GM12878 (cell line): ENCODE measurements at regions not wholly inside any gene's neighbourhood (a gene's known extent, or its start where the extent isn't known, plus 50 kb on each side); places are given as distances from the start of the nearest gene placed in this dataset.

Source experiments
- GABPA ChIP-seq: IDR thresholded peaks from 2 replicates; pipeline ENCODE4 v1.6.1; 2014; ENCODE audit warnings: antibody characterized with exemption, low read depth, mild to moderate bottlenecking, inconsistent platforms
- MXI1 ChIP-seq: fragments of 150-350 bp; IDR thresholded peaks from 2 replicates; pipeline ENCODE4 v1.6.1; 2011; ENCODE audit warnings: low read depth, mild to moderate bottlenecking, inconsistent platforms, low read length, improper control_type of control experiment
- NBN ChIP-seq: fragments of 450-650 bp; IDR thresholded peaks from 2 replicates; pipeline ENCODE4 v1.6.1; 2016
- NR2C2 ChIP-seq: IDR thresholded peaks from 2 replicates; pipeline ENCODE4 v1.6.1; 2011; ENCODE audit warnings: borderline replicate concordance, low read depth; ENCODE audit not compliant: control insufficient read depth, insufficient read length
- RFX5 ChIP-seq: IDR thresholded peaks from 2 replicates; pipeline ENCODE4 v1.6.1; 2011; ENCODE audit warnings: low read depth, low read length, improper control_type of control experiment
- SP1 ChIP-seq: IDR thresholded peaks from one replicate; pipeline ENCODE4 v1.6.1; 2011; ENCODE audit warnings: low read depth, low read length
- TF ChIP-seq, protein P1 (sequence below), 3 experiments: IDR thresholded peaks in 2 of 3; conservative IDR thresholded peaks in 1 of 3; 2 replicates each; pipeline ENCODE4 v1.5.1; 2011; ENCODE audit warnings: low read depth in 3 of 3, low read length in 3 of 3, mild to moderate bottlenecking in 3 of 3, control low read depth in 2 of 3, moderate library complexity in 2 of 3, inconsistent platforms in 1 of 3, mixed read lengths in 1 of 3; ENCODE audit not compliant: control insufficient read depth in 2 of 3, insufficient read depth in 1 of 3; ENCODE audit errors: extremely low read depth in 1 of 3
- TF ChIP-seq, protein P2 (sequence below): IDR thresholded peaks from 2 replicates; pipeline ENCODE4 v1.6.1; 2011; ENCODE audit warnings: borderline replicate concordance, low read depth, mild to moderate bottlenecking, moderate library complexity, low read length; ENCODE audit not compliant: insufficient read depth, poor library complexity, severe bottlenecking

DNA sequence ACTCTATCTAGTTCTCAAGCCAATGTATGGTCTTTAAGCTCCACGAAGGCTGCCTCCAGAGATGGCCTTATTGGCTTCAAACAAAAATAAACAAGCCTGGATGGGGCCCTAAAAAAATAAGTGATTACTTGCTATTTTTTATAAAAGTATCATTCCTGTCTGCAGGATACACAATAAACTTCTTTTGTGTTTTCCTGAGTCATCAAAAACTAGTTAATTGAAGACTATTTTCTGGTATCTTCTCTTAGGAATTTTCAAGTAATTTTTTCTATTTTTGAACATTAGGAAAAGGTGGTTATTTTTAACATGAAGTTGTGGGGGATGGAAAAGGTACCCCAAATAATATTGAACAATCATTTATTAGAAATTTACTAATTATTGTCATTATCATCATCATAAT, 213.1 kb upstream of the DYNLRB2 start:
- TF ChIP-seq, protein P1, sequence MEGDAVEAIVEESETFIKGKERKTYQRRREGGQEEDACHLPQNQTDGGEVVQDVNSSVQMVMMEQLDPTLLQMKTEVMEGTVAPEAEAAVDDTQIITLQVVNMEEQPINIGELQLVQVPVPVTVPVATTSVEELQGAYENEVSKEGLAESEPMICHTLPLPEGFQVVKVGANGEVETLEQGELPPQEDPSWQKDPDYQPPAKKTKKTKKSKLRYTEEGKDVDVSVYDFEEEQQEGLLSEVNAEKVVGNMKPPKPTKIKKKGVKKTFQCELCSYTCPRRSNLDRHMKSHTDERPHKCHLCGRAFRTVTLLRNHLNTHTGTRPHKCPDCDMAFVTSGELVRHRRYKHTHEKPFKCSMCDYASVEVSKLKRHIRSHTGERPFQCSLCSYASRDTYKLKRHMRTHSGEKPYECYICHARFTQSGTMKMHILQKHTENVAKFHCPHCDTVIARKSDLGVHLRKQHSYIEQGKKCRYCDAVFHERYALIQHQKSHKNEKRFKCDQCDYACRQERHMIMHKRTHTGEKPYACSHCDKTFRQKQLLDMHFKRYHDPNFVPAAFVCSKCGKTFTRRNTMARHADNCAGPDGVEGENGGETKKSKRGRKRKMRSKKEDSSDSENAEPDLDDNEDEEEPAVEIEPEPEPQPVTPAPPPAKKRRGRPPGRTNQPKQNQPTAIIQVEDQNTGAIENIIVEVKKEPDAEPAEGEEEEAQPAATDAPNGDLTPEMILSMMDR (IDR thresholded peaks at IDR 0.05 in 2 of 3, conservative IDR thresholded peaks at IDR 0.05 in 1 of 3; ENCODE audit: control insufficient read depth in 2 of 3, extremely low read depth in 1 of 3, insufficient read depth in 1 of 3, low read depth in 3 of 3, low read length in 3 of 3): no peak
- TF ChIP-seq SP1: no peak
- TF ChIP-seq MXI1: no peak
- TF ChIP-seq GABPA: no peak
- no peak for TF ChIP-seq RFX5
- no peak for TF ChIP-seq NBN
- TF ChIP-seq, protein P2, sequence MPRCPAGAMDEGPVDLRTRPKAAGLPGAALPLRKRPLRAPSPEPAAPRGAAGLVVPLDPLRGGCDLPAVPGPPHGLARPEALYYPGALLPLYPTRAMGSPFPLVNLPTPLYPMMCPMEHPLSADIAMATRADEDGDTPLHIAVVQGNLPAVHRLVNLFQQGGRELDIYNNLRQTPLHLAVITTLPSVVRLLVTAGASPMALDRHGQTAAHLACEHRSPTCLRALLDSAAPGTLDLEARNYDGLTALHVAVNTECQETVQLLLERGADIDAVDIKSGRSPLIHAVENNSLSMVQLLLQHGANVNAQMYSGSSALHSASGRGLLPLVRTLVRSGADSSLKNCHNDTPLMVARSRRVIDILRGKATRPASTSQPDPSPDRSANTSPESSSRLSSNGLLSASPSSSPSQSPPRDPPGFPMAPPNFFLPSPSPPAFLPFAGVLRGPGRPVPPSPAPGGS: no peak
- no peak for TF ChIP-seq NR2C2
